KMS-11 (cell line): ENCODE measurements at regions not wholly inside any gene's neighbourhood (a gene's known extent, or its start where the extent isn't known, plus 50 kb on each side); places are given as distances from the start of the nearest gene placed in this dataset.

Experiments
- H2AFZ ChIP-seq: fragments of 200-600 bp; sonication (generic); 2 replicates; pipeline ENCODE4 v1.6.1; 2016; ENCODE audit warnings: antibody characterized with exemption, mixed run types, low read depth
- H3K27ac ChIP-seq: fragments of 200-600 bp; sonication (generic); 2 replicates; pipeline ENCODE4 v1.6.1; 2016; ENCODE audit warnings: mild to moderate bottlenecking, mixed run types
- H3K27me3 ChIP-seq: fragments of 200-600 bp; sonication (generic); 2 replicates; pipeline ENCODE4 v1.6.1; 2017; ENCODE audit warnings: mild to moderate bottlenecking, low read depth, mixed run types, moderate library complexity; ENCODE audit not compliant: insufficient read depth
- H3K36me3 ChIP-seq: fragments of 200-600 bp; sonication (generic); 2 replicates; pipeline ENCODE4 v1.6.1; 2017; ENCODE audit warnings: mild to moderate bottlenecking, mixed run types; ENCODE audit not compliant: insufficient read depth
- H3K4me1 ChIP-seq: fragments of 200-600 bp; sonication (generic); 2 replicates; pipeline ENCODE4 v1.6.1; 2016; ENCODE audit warnings: mild to moderate bottlenecking, low read depth, mixed run types; ENCODE audit not compliant: poor library complexity, severe bottlenecking
- H3K4me2 ChIP-seq: fragments of 200-600 bp; sonication (generic); 2 replicates; pipeline ENCODE4 v1.7.0; 2016; ENCODE audit warnings: mild to moderate bottlenecking, mixed run types
- H3K4me3 ChIP-seq: fragments of 200-600 bp; sonication (generic); IDR thresholded peaks from 2 replicates; pipeline ENCODE4 v1.6.1; 2017; ENCODE audit warnings: low read depth, low read length, mixed read lengths; ENCODE audit not compliant: insufficient read depth
- H3K79me2 ChIP-seq: fragments of 200-600 bp; sonication (generic); 2 replicates; pipeline ENCODE4 v1.6.1; 2016; ENCODE audit warnings: low read depth, mixed run types; ENCODE audit not compliant: insufficient read depth
- H3K9ac ChIP-seq: fragments of 200-600 bp; sonication (generic); 2 replicates; pipeline ENCODE4 v1.6.1; 2016; ENCODE audit warnings: mild to moderate bottlenecking, mixed run types
- H4K20me1 ChIP-seq: fragments of 200-600 bp; sonication (generic); 2 replicates; pipeline ENCODE4 v1.6.1; 2016; ENCODE audit warnings: mild to moderate bottlenecking, mixed run types; ENCODE audit not compliant: insufficient read depth
- CTCF ChIP-seq: fragments of 200-600 bp; sonication (generic); conservative IDR thresholded peaks from 2 replicates; pipeline ENCODE4 v1.6.1; 2017; ENCODE audit warnings: low read depth, mild to moderate bottlenecking, antibody characterized with exemption, low read length, moderate library complexity, mixed read lengths

- Histone ChIP-seq H3K79me2 (no peaks in the 10 kb centered on the region), H3K27ac (no peak overlapping the region), H3K4me2 (no peak overlapping the region), H3K36me3 (no peaks in the 10 kb centered on the region), H3K9ac (no peak overlapping the region), H4K20me1 (no peaks in the 10 kb centered on the region), H2AFZ (no peak overlapping the region), H3K27me3 (no peaks in the 10 kb centered on the region), H3K4me3 (no peak overlapping the region), H3K4me1 (peaks cover 22% of the 10 kb centered on the region)
- no peak for TF ChIP-seq CTCF
These were observed 189.9 kb upstream of the PRDM1 start for GRCh38 chr6:105896052-105896820.

GRCh38 chr6:105894556-105894955 lies 191.6 kb upstream of the PRDM1 start:
- H3K9ac ChIP-seq, result no peak overlapping the region
- H3K79me2 ChIP-seq, result no peaks in the 10 kb centered on the region
- H3K27ac ChIP-seq, result no peak overlapping the region
- H3K36me3 ChIP-seq, result no peaks in the 10 kb centered on the region
- no peak overlapping the region for H2AFZ ChIP-seq
- no peaks in the 10 kb centered on the region for H3K27me3 ChIP-seq
- H4K20me1 ChIP-seq, result no peaks in the 10 kb centered on the region
- H3K4me2 ChIP-seq, result no peak overlapping the region
- H3K4me1 ChIP-seq, result peaks cover 22% of the 10 kb centered on the region
- TF ChIP-seq CTCF, result no peak
- H3K4me3 ChIP-seq, result no peak overlapping the region

- Histone ChIP-seq H2AFZ (no peak overlapping the region), H3K27ac (no peak overlapping the region), H3K4me3 (no peak overlapping the region), H3K27me3 (no peaks in the 10 kb centered on the region), H3K9ac (no peak overlapping the region), H3K36me3 (no peaks in the 10 kb centered on the region), H3K4me2 (no peak overlapping the region), H3K4me1 (peaks cover 19% of the 10 kb centered on the region), H4K20me1 (no peaks in the 10 kb centered on the region), H3K79me2 (no peaks in the 10 kb centered on the region)
- no peak for TF ChIP-seq CTCF
These were observed 192.4 kb upstream of the PRDM1 start for GRCh38 chr6:105893741-105894140.

GRCh38 chr6:105892577-105893262 lies 193.4 kb upstream of the PRDM1 start:
- no peak overlapping the region for H3K27ac ChIP-seq
- H3K4me3 ChIP-seq, result no peak overlapping the region
- no peaks in the 10 kb centered on the region for H3K27me3 ChIP-seq
- TF ChIP-seq CTCF, result no peak
- no peaks in the 10 kb centered on the region for H4K20me1 ChIP-seq
- H3K36me3 ChIP-seq, result no peaks in the 10 kb centered on the region
- H3K79me2 ChIP-seq, result no peaks in the 10 kb centered on the region
- no peak overlapping the region for H2AFZ ChIP-seq
- H3K4me2 ChIP-seq, result no peak overlapping the region
- H3K4me1 ChIP-seq, result peaks cover 8% of the 10 kb centered on the region
- H3K9ac ChIP-seq, result no peak overlapping the region
